GM18907 (cell line): ENCODE measurements at regions not wholly inside any gene's neighbourhood (a gene's known extent, or its start where the extent isn't known, plus 50 kb on each side); places are given as distances from the start of the nearest gene placed in this dataset.
"Not testable (repeated sequence)": the region's sequence is repeated elsewhere in the genome, so short reads cannot be mapped to it uniquely, and the experiment has no call there.

Experiments
- ATAC-seq: cut with Tn5 transposase; IDR thresholded peaks from one replicate; pipeline ENCODE4 v1.9.1; 2021; ENCODE audit warnings: mild to moderate bottlenecking, moderate library complexity; ENCODE audit not compliant: unreplicated experiment

DNA sequence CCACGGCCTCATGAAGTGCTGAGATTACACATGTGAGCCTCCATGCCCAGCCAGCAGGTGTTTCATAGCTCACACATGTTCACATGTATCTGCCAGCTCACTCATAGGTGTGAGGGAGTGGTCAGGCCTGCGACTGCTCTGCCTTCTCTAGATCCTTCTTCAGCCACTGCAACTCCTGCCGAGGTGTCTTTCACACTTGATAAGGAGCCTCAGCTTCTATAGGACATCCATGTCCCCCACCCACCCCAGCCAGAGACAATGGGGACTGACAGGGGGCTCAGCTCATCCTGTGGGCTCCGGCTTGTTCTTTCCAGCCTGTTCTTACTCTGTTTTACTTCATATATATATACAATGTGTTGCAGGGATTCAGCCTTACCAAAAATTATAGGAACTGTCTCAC, 286.5 kb upstream of the MGAT5 start:
- no peak for ATAC-seq

DNA sequence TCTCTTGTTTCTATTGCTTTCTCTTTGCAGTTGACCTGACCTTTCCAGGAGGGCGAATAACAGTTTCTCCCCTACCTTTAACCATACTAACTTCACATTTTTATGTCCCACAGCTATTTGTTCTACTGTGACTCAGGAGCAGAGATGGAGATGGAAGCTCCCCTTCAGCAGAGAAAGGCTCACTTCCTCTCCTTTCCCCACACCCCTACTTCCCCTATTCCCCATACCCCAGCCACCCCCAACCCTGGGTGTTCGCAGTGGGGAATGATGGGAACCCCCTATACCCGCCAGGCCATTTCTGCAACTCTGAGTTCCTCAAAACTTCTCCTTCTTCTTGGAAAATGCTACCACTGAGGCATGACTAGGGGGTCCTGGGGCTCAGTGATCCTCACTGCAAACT, 285.4 kb upstream of the MGAT5 start:
- no peak for ATAC-seq

GRCh38 chr2:133970641-133971040, 283.2 kb upstream of the MGAT5 start:
- no peak for ATAC-seq

- ATAC-seq, result no peak
These were observed 281.6 kb upstream of the MGAT5 start for GRCh38 chr2:133972297-133972696.

GRCh38 chr2:133972786-133973185, 281.1 kb upstream of the MGAT5 start:
- ATAC-seq, result no peak

GRCh38 chr2:133974353-133974752, 279.5 kb upstream of the MGAT5 start:
- no peak for ATAC-seq

GRCh38 chr2:133975135-133975534, 278.7 kb upstream of the MGAT5 start:
- ATAC-seq, result no peak

- ATAC-seq, result no peak
These were observed 278.0 kb upstream of the MGAT5 start for GRCh38 chr2:133975676-133976428.

GRCh38 chr2:133976659-133977058, 277.2 kb upstream of the MGAT5 start:
- no peak for ATAC-seq

DNA sequence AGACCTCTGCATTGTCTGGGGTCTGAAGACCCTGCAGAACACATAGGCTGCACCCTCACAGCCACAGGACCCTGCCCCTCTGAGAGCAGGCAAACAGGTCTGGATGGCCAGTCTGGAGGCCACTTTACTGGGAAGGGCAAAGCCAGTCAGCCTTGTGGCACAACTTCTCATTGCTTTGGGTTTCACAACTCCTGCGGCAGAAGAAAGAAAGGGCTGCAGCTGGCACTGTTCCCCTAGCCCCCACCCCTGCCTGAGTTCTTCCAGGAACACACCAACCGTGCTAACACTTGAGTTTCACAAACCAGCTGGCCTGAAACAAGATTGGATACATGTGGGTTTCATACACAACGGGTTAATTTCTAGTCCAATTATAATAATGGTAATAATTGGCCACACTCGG, 276.5 kb upstream of the MGAT5 start:
- no peak for ATAC-seq

DNA sequence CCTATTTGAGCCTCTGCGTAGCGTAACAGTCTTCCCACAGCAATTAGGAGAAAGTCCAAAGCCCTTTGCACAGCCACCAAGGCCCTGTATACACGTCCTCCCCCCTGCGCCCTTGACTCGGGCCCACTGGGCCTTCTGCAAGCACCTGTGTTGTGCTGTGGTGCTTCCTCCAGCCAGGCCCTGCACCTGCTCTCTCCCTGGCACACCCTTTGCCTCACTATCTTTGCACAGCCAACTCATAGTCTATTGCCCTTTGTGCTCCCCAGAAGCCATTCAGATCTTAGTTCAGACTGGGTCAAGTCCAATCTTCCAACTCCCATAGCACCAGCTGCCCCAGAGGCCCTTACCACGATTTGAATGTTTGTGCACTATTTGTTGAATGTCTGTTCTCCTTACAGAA, 271.6 kb upstream of the MGAT5 start:
- no peak for ATAC-seq

- no peak for ATAC-seq
These were observed 268.3 kb upstream of the MGAT5 start for GRCh38 chr2:133985563-133985962.

GRCh38 chr2:133986081-133986837, 267.6 kb upstream of the MGAT5 start:
- ATAC-seq, result no peak

DNA sequence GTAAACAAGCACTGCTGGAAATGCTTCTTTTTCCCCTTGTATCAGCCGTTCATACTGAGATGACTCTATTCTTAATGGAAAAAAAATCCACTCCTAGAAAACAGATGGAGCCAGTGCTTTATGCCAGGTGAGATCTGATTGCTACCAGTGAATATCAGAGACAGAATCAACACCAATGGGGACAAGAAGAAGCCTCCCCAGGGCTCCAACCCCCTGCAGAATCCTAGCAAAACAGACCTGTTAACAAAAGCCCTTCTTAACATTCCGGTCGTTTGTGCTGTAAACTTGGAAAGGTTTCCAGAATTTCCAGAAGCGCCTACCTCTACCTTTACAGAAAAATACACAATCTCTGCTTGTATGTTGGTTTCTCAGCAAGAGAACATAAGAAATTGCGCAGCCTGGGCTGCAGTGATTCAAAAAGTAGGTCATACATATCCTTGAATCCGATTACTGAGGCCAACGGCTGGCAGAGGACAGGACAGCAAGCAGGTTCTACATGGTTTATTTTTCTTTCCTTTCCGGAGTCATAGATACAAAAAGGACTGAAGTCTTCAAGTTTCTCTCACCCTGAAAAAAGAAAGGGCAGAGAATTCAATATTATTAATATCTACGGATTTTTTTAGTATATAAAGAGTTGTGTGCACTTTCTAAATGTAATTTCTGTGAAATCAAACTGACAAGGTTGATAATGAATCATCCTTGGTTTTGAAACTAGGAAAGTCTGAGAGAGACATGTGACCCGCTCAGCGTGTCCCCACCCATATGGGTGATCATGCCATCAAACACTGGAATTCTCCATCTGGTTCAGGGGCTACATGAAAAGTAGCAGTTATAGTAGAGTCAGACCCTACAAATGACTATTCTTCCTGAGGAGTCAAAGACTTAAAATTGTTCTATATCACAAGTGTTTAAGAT, 266.7 kb upstream of the MGAT5 start:
- ATAC-seq, result no peak

GRCh38 chr2:133988316-133988891, 265.5 kb upstream of the MGAT5 start:
- no peak for ATAC-seq

GRCh38 chr2:133991606-133992168, 262.2 kb upstream of the MGAT5 start:
- no peak for ATAC-seq

DNA sequence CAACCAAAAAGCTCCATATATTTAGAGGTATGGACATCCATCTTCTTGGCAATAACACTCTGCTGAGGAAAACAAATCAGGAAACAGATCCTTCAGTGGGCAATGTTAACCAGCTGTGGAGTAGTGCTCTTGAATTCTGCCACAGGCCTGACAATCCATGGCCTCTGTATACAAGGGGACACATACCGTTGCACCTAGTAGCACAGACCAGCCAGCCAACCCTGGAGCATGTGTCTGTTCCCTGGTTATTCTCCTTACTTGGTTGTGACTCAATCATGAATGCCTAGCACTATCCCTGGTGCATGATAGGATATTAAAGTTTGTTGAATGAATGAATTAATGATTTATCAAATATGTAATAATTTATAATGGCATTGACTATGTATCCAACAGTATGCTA, 261.4 kb upstream of the MGAT5 start:
- no peak for ATAC-seq

- no peak for ATAC-seq
These were observed 260.7 kb upstream of the MGAT5 start for GRCh38 chr2:133993160-133993559.

- ATAC-seq, result not testable (repeated sequence)
These were observed 255.1 kb upstream of the MGAT5 start for GRCh38 chr2:133998726-133999125.

- ATAC-seq, result no peak
These were observed 251.5 kb upstream of the MGAT5 start for GRCh38 chr2:134002391-134002790.

DNA sequence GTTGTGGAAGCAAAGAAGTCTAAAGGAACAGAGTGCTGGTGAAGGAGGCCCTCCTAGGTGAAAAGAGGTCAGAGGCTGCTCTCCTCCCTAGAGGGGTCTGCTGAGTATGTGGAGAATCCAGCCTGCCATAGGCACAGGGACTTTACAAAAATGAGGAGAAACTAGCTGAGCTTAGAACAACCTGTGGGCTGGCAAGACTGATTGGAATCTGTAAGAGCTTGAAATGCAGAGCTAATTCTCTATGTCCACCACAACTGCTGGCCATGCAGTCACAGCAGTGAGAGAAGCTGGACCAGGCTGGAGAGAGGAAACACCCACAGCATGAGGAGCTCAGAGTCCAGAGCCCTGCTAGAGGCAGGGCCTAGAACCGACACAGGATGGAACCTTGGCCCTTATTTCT, 251.0 kb upstream of the MGAT5 start:
- ATAC-seq, result no peak
